NCI-H2196 treated with DMSO at 0.1 percent for 48 hours (cell line): ENCODE measurements at regions not wholly inside any gene's neighbourhood (a gene's known extent, or its start where the extent isn't known, plus 50 kb on each side); places are given as distances from the start of the nearest gene placed in this dataset.
"Not testable (repeated sequence)": the region's sequence is repeated elsewhere in the genome, so short reads cannot be mapped to it uniquely, and the experiment has no call there.

Experiments
- DNase-seq: peaks from one replicate; lab custom pipeline; 2025; ENCODE audit not compliant: unreplicated experiment; lab: John Stamatoyannopoulos, UW

DNA sequence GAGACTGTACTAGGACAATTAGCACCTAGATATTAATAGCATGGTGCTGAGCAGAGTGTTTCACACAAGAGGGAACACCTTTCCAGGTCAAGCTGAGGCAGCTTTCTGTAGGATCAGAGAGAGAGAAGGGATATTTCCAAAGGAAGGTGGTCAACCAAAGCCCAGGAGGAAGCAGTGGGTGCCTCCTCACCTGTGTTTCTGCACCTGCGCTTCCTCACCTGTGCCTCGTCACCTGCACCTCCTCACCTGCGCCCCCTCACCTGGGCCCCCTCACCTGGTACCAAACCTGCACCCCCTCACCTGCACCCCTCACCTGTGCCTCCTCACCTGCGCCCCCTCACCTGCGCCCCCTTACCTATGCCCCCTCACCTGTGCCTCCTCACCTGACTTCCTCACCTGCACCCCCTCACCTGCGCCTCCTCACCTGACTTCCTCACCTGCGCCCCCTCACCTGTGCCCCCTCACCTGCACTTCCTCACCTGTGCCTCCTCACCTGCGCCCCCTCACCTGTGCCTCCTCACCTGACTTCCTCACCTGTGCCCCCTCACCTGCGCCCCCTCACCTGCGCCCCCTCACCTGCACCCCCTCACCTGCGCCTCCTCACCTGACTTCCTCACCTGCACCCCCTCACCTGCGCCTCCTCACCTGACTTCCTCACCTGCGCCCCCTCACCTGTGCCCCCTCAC, 67.9 kb downstream of the TTLL2 start:
- no peak for DNase-seq

DNA sequence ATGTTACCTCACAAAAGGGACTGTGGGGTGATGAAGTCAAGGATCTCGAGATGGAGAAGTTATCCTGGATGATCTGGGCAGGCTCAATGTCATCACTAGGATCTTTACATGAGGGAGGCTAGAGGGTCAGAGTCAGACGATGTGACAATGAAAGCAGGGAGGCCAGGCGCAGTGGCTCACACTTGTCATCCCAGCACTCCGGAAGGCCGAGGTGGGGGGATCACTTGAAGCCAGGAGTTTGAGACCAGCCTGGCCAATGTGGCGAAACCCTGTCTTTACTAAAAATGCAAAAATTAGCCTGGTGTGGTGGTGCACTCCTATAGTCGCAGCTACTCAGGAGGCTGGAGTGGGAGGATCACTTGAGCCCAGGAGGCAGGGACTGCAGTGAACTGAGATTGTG, 68.8 kb downstream of the TTLL2 start:
- DNase-seq: no peak

DNA sequence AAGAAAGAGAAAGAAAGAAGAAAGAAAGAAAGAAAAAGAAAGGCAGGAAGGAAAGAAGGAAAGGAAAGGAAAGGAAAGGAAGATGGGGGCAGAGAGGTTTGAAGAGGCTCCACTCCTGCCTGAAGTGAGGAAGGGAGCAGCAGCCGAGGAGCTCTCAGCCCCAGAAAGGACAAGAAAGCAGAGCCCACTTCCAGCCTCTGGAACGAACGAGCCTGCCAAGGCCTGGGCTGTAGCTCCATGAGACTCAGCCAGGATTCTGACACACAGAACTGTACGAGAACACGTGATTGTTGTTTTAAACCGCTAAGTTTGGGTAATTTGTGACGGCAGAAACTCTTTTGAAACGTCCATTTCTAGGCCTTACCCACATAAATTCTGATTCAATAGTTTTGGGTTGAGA, 69.5 kb downstream of the TTLL2 start:
- no peak for DNase-seq

DNA sequence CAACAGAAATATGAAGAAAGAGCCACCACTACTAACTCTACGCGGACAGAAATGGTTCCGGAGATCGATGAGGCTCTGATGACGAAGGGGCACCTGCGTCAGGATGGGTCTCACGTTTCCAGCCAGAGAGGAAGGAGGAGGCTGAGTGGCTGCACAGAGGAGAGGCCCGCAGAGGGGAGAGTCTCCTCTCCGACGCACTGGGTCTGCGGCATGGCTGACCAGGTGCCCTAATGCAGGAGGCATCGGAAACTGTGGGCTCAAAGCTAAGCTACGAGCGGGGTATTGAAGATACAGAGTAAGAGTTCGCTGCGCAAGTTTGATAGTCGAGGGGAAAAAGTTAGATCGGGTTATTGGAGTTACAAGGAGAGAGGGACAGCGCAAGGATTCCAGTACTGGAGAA, 69.9 kb downstream of the TTLL2 start:
- no peak for DNase-seq

DNA sequence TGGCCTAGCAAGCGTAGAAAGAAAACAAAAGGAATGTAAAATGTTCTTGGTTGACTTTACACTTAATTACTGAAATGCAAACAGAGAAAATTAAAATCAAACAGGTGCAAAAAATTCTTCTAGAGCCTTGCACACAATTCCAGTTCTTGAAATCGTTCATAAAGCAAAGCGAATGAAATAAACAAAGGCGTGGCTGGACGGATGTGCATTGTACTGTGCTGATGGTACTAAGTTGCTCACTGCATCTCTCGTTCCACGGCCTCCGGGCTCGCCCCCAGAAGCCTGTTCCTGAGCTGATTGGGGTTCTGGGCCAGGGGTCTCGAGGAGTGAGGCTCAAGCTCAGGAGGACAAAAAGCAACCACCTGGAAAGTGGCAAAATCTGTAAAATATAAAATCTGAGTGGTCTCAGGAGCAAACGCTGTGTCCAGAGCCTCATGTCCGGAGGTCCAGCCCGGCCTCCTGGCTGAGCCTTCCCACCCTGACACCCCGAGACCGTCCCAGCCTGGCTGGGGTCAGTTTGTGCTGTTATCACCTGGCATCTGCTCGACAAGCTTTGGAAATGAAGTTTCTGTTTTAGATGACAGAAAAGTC, 71.3 kb downstream of the TTLL2 start:
- no peak for DNase-seq

DNA sequence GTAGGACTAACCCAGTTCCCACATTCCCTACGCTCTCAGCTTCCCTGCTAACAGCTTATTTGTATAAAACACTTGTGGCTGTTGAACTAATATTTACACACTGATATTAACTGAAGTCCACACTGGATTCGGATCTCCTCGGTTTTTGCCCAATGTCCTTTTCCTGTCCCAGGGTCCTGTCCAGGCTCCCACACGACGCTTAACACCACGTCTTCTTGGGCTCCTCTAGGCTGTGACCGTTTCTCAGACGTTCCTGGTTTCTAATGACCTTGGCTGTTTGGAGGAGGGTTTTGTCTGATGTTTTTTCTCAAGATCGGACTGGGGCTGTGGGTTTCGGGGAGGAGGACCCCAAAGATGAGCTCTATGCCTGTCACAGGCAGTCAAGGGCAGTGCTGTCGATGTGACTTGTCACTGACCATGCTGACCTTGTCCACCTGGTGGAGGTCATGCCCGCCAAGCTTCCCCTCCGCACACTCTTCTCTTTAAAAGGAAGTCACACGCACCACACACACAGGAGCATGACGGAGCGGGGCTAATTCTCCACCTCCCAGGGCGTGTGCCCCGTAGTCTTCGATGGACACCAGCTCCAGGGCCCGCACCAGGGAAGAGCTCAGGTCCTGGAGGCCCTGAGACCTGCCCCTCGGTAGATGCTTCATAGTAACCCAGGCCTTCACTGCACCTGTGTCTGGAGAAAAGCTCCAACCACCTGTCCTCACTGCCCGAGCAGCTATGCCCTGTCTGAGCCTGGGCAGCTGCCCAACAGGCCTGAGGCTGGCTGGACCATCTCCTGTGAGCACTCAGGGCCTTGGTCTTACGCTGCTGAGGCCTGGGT, 72.0 kb downstream of the TTLL2 start:
- DNase-seq: no peak

DNA sequence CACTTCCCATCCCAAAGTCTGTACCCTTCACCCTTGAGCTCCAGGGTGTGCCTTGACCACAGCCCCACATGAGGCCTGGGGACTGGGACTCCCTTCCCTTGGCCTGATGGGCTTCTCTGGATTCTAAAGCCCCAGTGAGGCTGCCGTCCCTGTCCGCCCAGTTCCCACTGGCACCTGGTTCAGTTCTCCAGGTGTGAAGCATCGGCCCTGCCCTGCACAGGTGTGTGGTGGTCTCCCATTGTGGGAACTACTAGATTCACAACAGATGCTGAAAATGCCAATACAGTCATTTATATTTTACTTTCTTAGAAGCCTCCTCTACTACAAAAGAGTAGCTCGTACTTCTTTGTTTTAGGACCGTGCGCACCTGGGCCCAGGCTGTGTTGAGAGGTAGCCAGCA, 72.8 kb downstream of the TTLL2 start:
- DNase-seq: no peak

DNA sequence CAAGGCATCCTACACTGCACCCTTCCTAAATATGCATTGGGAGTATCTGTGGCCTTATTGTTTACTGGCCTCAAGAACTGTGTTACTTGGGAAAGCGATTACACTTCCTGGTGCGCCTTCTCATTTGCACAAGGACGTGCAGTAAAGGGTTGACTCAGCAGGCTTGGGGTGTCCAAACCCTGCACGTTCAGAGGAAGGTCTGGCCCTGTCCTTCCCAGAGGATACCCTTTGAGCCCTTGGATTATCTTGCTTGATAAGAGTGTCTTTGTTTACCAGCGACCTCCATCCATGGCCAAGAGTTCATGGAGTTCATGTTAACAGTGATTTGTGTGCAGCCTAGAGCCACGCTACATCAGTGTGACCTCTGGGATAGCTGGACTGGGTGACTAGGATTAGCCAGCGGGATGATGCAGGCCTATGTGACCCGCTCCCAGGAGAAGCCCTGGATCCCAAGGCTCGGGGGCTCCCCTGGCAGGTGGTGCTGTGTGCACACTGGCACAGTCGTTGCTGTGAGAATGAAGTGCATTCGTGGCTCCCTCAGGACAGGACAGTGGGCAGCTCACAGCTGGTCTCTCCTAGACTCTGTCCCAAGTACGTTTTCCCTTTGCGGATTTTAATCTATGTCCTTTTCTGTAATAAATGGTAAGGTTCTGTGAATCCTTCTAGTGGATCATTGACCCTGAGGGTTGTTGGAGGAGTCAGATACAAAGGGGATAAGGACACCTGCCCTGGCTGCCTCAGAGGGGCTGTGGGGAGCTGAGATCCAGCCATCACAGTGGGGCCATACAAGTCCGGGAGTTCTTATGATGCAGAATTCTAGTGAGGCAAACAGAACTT, 73.5 kb downstream of the TTLL2 start:
- DNase-seq: no peak

DNA sequence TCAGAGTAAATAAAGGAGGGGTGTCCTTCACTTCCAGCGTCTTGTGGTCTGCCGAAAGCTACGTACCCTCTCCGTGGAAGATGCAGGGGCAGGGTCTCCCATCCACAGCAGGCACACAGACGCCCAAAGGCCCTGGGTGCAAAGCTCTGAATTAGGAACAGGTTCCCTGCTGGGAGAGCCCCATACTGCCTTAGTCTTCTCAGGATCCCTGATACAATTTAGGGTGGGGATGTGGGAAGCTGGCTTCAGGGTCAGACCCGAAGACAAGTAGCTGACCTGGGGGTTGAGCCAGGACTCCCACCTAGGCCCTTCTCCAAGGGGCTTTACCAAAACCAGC, 74.1 kb downstream of the TTLL2 start:
- no peak for DNase-seq

DNA sequence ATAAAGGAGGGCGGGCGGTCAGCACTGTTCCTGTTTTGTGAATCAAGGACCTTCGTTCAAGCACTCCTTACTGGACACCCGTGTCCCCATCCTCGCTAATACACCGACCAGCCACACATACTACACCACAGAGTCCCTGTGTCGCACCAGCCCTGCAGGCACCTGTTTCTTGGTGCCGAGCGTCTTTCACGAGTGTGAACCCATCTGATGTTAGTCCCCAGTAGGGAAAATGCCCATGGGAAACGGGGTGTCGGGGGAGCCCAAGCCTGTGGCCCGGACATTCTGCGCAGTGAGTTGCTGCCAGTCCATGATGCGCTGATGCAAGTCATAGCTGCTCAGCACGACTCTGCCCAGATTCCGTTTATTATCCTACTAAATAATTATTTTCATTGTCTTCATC, 74.7 kb downstream of the TTLL2 start:
- DNase-seq: no peak

DNA sequence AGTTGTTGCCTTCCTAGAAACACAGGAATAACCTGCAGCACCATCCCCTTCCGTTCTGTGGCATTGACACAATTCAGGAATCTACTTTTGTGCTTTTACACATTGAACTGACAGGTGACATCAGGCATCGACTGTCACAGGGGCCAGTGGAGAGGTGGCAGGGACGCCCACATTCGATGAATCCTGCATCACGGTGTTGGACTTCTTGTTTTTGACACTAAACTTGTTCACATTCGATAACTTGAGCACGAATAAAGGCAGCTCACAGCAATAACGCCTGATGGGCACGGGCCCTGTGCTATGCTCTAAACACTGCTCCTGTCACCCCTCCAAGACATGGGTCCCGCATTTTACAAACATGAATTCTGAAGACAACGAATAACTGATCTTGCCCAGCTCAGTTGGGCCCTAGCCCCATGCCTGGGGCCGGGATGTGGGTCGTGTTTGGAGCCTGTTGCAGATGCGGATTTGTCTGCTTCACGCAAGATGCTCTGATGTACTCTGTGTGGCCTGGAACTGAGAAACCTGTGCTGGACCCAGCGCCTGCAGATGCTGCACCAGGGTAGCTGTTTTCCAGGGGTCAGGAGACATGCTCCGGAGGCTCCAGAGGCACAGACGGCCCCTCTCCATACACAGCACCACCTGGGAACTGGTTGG, 75.7 kb downstream of the TTLL2 start:
- DNase-seq: no peak

DNA sequence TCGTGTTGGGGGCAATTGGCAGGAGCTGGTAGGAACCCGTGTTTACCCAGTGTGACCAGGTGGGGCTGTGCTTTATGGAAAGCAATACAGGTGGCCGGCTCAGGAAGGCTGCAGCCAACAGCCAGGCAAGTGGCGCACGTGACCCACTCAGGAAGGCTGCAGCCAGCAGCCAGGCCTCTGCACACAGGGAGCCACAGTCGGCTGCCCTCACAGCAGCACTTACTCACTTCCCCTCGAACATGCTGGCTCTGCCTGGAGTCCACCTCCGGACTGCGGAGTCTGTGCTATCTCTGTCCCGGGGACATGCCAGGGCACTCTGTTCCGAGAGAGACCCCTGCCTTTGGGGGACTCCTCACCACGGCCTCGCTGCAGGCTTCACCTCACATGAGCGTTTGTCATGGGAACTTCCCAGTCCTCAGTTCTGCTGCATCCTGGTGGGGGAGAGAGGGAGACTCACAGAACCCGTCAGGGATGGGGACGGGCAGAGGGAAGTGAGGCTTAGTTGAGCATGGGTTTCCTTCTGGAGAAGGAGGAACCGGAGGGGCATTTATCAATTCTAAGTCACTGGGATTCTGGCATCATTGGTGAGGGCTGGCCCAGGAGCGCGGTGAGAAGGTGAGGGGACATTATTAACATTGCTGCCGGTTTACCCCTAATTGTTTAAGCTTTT, 76.8 kb downstream of the TTLL2 start:
- DNase-seq: peak; percentile 0

DNA sequence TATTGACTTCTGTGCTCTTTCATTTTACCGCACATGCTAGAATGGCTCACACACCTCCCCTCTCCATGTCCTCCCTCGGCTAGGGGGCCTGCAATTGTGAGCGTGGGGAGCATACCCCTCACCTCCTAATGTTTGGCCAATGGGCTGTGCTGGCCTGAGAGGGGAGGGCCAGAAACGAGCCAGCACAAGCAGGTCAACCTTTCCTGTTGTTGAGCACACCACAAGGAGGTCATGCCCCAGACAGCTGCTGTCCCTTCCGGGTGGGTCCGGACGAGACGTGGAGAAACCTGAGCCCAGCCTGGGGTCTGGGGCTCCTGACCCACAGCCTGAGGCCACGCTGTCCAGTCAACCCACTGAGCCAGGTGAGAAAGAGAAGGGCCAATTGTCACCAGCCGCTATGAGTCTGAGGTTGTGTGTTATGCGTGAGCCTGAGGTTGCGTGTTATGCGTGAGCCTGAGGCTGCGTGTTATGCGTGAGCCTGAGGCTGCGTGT, 77.4 kb downstream of the TTLL2 start:
- no peak for DNase-seq

DNA sequence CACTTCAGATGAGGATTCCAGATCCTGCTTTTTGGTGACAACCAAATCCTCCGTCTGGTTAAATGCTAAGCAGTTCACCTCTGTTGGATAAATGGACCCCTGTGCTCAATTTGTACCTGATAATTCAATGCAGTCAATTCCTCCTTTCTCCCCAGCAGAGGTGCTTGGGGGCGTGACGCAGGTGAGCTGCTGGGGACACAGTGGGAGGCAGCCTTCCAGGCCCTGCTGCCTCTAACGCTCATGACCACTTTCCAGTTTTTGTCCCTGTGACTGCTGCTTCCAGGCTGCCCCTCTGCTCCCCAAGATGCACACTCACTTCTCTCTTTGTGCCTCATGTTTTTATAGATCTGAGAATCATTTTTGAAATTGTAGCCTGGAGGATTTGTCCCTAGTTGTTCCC, 78.5 kb downstream of the TTLL2 start:
- DNase-seq: no peak

DNA sequence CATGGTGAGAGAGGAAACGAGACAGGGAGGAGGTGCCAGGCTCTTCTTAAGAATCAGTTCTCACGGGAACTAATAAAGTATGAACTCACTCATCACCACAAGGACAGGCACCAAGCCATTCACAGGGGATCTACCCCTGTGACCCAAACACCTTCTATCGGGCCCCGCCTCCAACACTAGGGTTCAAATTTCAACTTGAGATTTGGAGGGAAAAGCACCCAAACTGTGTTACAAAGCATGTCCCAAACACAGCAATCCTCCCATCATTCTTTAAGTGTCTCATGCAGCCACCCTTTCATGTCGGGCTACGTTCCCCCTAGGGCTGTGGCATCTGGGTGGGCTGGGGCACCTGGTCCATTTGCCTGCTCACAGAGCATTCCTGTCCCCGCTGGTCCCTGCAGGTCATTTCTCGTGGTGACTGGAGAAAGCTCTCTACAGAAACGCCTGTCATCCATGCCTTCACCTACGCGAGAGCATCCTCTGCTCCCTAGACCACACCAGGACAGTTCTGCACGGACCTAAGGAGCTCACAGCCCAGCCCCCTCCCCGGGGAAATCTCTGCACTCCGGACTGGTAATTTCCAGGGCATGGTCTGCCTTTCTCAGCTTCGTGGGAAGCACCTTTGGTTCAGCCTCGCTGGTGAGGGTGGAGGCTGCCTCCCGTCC, 79.6 kb downstream of the TTLL2 start:
- no peak for DNase-seq

DNA sequence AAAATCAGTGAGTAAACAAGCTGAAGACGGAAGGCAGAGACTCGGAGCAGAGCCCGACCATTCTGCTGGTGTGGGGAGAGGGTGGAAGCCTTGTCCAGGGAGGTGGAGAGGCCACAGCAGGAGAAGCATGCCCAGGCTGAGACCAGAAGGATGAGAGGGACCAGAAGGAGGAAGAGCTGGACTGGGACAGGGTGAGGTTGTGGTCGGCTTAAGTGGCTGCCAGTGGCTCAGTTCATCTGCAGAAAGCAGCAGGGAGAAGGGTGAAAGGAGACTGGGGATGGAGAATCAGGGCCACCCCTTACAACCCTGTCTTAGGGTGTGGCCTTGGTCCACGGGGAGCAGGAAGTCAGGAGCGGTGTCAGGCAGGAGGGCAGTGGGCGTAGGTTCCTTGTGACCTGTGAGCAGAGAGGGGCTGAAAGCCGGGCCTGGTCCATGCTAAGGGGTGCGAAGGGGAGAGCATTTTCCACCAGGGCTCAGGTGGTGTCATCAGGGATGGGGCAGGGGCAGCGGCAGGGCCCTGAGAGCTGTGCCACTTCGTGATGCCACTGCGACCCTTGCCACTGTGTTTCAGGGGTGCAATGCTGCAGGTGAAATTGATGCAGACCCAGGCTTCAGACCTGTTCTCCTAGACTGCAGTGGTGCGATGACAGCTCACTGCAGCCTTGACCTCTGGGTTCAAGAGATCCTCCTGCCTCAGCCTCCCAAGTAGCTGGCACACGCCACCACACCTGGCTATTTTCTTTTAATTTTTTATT, 81.1 kb downstream of the TTLL2 start:
- no peak for DNase-seq

DNA sequence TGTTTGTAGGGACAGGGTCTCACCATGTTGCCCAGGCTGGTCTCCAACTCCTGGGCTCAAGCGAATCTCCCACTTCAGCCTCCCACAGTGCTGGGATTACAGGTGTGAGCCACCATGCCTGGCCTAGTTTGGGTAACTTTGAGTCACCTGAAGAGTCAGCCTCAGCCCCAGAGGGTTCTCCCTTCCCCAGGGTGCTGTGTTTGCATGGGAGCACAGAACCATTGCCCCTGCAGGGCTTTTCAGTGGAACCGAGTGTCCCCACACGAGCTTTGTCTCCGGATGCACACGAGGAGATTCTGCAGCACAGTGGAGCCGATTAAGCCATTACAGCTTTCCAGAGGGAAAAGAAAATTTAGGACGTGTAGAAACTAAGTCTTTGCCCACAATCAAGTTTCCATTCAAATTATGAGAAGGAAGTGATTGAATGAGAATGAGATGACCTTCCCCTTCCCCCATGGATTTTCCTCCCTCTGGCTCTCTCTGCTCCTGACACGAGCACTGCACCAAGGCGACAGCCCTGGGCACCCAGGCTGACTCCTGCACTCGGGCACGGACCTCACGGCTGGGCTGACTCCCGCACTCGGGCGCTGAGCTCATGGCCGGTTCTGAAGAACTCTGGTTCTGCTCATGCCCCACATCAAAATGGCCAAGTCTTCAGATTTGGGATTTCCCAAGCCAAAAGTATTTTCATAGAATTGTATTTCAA, 81.8 kb downstream of the TTLL2 start:
- DNase-seq: not testable (repeated sequence)

DNA sequence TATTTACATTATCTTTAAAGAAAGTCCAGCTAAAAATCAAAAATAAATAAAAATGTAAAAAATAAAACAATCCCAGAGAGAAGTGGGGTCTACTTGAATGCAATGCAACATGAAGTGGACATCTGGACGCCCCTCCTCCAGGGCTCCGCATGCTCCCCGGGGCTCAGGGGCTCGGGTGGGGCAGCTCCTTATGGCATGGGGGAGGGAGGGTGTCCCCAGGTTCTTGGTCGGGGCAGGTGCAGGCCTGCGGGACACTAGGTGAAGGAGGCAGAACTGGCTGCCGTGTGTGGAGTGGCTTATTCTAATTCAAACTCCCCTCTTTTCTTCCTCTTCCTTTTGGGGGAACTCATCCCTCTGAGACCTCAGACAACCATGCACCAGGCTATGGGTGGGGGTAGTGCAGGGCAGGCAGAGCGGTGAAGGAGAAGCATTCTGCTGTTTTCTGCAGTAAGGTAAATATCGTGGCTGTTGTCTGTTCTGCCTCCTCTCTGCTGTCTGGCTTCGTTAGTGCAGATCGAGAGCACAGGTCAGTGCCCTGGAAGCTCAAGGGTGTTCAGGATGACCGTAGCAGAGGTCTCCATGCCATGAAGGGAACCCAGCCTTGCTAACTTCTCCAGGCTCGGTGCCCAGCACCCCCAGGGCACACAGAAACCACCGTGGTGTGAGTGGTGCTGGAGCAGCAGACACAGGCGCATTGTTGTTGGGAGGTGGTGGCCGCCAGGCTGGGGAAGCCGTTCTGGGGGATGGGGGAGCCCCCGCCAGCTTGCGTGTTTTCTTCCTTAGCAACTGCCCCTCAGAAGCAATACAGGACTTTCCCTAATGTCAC, 82.6 kb downstream of the TTLL2 start:
- no peak for DNase-seq
